GM21619 (cell line): ENCODE measurements at regions not wholly inside any gene's neighbourhood (a gene's known extent, or its start where the extent isn't known, plus 50 kb on each side); places are given as distances from the start of the nearest gene placed in this dataset.

Source experiments
- ATAC-seq: cut with Tn5 transposase; IDR thresholded peaks from one replicate; pipeline ENCODE4 v1.9.1; 2021; ENCODE audit not compliant: unreplicated experiment

GRCh38 chr14:101460521-101460920, 100.8 kb upstream of the DIO3 start:
- no peak for ATAC-seq

- ATAC-seq = no peak
These were observed 100.1 kb upstream of the DIO3 start for GRCh38 chr14:101460986-101461750.

- ATAC-seq = no peak
These were observed 99.4 kb upstream of the DIO3 start for GRCh38 chr14:101461891-101462290.

GRCh38 chr14:101462726-101463565, 98.3 kb upstream of the DIO3 start:
- ATAC-seq = no peak

- ATAC-seq = no peak
These were observed 97.6 kb upstream of the DIO3 start for GRCh38 chr14:101463566-101464171.

- no peak for ATAC-seq
These were observed 96.8 kb upstream of the DIO3 start for GRCh38 chr14:101464310-101464983.

- ATAC-seq = no peak
These were observed 96.1 kb upstream of the DIO3 start for GRCh38 chr14:101464984-101465794.

- no peak for ATAC-seq
These were observed 95.4 kb upstream of the DIO3 start for GRCh38 chr14:101465795-101466448.

GRCh38 chr14:101466456-101467180, 94.7 kb upstream of the DIO3 start:
- no peak for ATAC-seq

GRCh38 chr14:101467181-101467926, 93.9 kb upstream of the DIO3 start:
- ATAC-seq = no peak

- ATAC-seq = no peak
These were observed 91.7 kb upstream of the DIO3 start for GRCh38 chr14:101469382-101470247.

GRCh38 chr14:101470266-101470665, 91.0 kb upstream of the DIO3 start:
- ATAC-seq = no peak

- no peak for ATAC-seq
These were observed 89.4 kb upstream of the DIO3 start for GRCh38 chr14:101471723-101472517.

- ATAC-seq = no peak
These were observed 88.8 kb upstream of the DIO3 start for GRCh38 chr14:101472518-101472849.

GRCh38 chr14:101473045-101473729, 88.1 kb upstream of the DIO3 start:
- ATAC-seq = no peak

GRCh38 chr14:101473795-101474562, 87.3 kb upstream of the DIO3 start:
- no peak for ATAC-seq
